ENCODE measurements at regions not wholly inside any gene's neighbourhood (a gene's known extent, or its start where the extent isn't known, plus 50 kb on each side); places are given as distances from the start of the nearest gene placed in this dataset.

GRCh38 chr7:25725451-25725850 is 426.5 kb upstream of the NFE2L3 start:
- intact Hi-C loops (cut with micrococcal nuclease) = no loop called here
- no peaks in the 10 kb centered on the region for H3K9me3 Mint-ChIP-seq
- H3K27ac Mint-ChIP-seq = no peak overlapping the region
- TF ChIP-seq CTCF (IDR thresholded peaks at IDR 0.05) = no peak
- no peaks in the 10 kb centered on the region for H3K4me1 Mint-ChIP-seq
- peaks cover 3% of the 10 kb centered on the region for H3K27me3 Mint-ChIP-seq
- POLR2A ChIA-PET = no interaction called here
- H3K36me3 Mint-ChIP-seq (ENCODE audit: low read depth) = no peaks in the 10 kb centered on the region
- no peak for DNase-seq
- no peak overlapping the region for H3K4me3 Mint-ChIP-seq
- CTCF ChIA-PET = interaction anchor here (1.6 kb wide), 1 partner anchor 12 kb away, joined by 3 read pairs; no protein-coding TSS in a partner anchor
- ATAC-seq (ENCODE audit: low read depth) = no peak

- no peak for TF ChIP-seq CTCF (IDR thresholded peaks at IDR 0.05)
- ChIA-PET POLR2A (no interaction called here), CTCF (interaction anchor here (1.6 kb wide), 1 partner anchor 13 kb away, joined by 3 read pairs; no protein-coding TSS in a partner anchor)
- no peak for DNase-seq
- Mint-ChIP-seq H3K9me3 (no peaks in the 10 kb centered on the region), H3K4me1 (no peaks in the 10 kb centered on the region), H3K36me3 (ENCODE audit: low read depth) (no peaks in the 10 kb centered on the region), H3K27ac (no peak overlapping the region), H3K27me3 (peaks cover 3% of the 10 kb centered on the region), H3K4me3 (no peak overlapping the region)
- intact Hi-C loops (cut with micrococcal nuclease) = no loop called here
- ATAC-seq (ENCODE audit: low read depth) = no peak
Observed at GRCh38 chr7:25726170-25726780, 425.7 kb upstream of the NFE2L3 start.

GRCh38 chr7:25726781-25727311 is 425.2 kb upstream of the NFE2L3 start:
- POLR2A ChIA-PET = no interaction called here
- ATAC-seq (ENCODE audit: low read depth) = no peak
- peaks cover 3% of the 10 kb centered on the region for H3K27me3 Mint-ChIP-seq
- H3K27ac Mint-ChIP-seq = no peak overlapping the region
- TF ChIP-seq CTCF (IDR thresholded peaks at IDR 0.05) = no peak
- no peaks in the 10 kb centered on the region for H3K9me3 Mint-ChIP-seq
- CTCF ChIA-PET = no interaction called here
- H3K4me3 Mint-ChIP-seq = no peak overlapping the region
- intact Hi-C loops (cut with micrococcal nuclease) = no loop called here
- no peaks in the 10 kb centered on the region for H3K4me1 Mint-ChIP-seq
- no peaks in the 10 kb centered on the region for H3K36me3 Mint-ChIP-seq (ENCODE audit: low read depth)
- no peak for DNase-seq

- CTCF ChIA-PET = no interaction called here
- TF ChIP-seq CTCF (IDR thresholded peaks at IDR 0.05) = no peak
- POLR2A ChIA-PET = no interaction called here
- Mint-ChIP-seq H3K36me3 (ENCODE audit: low read depth) (no peaks in the 10 kb centered on the region), H3K4me1 (no peaks in the 10 kb centered on the region), H3K27me3 (peaks cover 3% of the 10 kb centered on the region), H3K9me3 (no peaks in the 10 kb centered on the region), H3K4me3 (no peak overlapping the region), H3K27ac (no peak overlapping the region)
- ATAC-seq (ENCODE audit: low read depth) = no peak
- no peak for DNase-seq
- intact Hi-C loops (cut with micrococcal nuclease) = no loop called here
Observed at GRCh38 chr7:25727446-25727845, 424.6 kb upstream of the NFE2L3 start.

- Mint-ChIP-seq H3K36me3 (ENCODE audit: low read depth) (no peaks in the 10 kb centered on the region), H3K4me1 (no peaks in the 10 kb centered on the region), H3K4me3 (no peak overlapping the region), H3K9me3 (peaks cover under 1% of the 10 kb centered on the region), H3K27me3 (peaks cover 3% of the 10 kb centered on the region), H3K27ac (no peak overlapping the region)
- DNase-seq (no peak), ATAC-seq (ENCODE audit: low read depth) (no peak)
- intact Hi-C loops (cut with micrococcal nuclease) = no loop called here
- TF ChIP-seq CTCF (IDR thresholded peaks at IDR 0.05) = no peak
- CTCF ChIA-PET = no interaction called here
- POLR2A ChIA-PET = no interaction called here
Observed at GRCh38 chr7:25727876-25728275, 424.1 kb upstream of the NFE2L3 start.
